HepG2 (cell line): ENCODE measurements at regions not wholly inside any gene's neighbourhood (a gene's known extent, or its start where the extent isn't known, plus 50 kb on each side); places are given as distances from the start of the nearest gene placed in this dataset.

Source experiments
- ETV6 ChIP-seq: sonication (generic); formaldehyde crosslinking; conservative IDR thresholded peaks from 2 replicates; pipeline ENCODE4 v1.4.0; 2020; ENCODE audit warnings: missing genetic modification reagents
- POLR2A ChIP-seq, 2 experiments: IDR thresholded peaks; 2 replicates each; pipeline ENCODE4 v1.6.1; 2011; ENCODE audit warnings: low read depth in 2 of 2, low read length in 2 of 2, mild to moderate bottlenecking in 1 of 2, moderate library complexity in 1 of 2; ENCODE audit not compliant: insufficient read depth in 1 of 2
- RXRA ChIP-seq: sonication (generic); formaldehyde crosslinking; IDR thresholded peaks from 2 replicates; pipeline ENCODE4 v1.5.1; 2020; ENCODE audit warnings: missing genetic modification reagents
- ZNF101 ChIP-seq: sonication (generic); formaldehyde crosslinking; IDR thresholded peaks from 2 replicates; pipeline ENCODE4 v1.4.0; 2020; ENCODE audit warnings: mild to moderate bottlenecking, low read depth, missing genetic modification reagents, borderline replicate concordance
- ZNF432 ChIP-seq: sonication (generic); formaldehyde crosslinking; IDR thresholded peaks from 2 replicates; pipeline ENCODE4 v1.5.0; 2020; ENCODE audit warnings: missing genetic modification reagents, mild to moderate bottlenecking, borderline replicate concordance
- ZNF530 ChIP-seq: sonication (generic); formaldehyde crosslinking; IDR thresholded peaks from 2 replicates; pipeline ENCODE4 v1.5.0; 2020; ENCODE audit warnings: low read depth, mild to moderate bottlenecking, missing genetic modification reagents
- ZNF781 ChIP-seq: sonication (generic); formaldehyde crosslinking; IDR thresholded peaks from 2 replicates; pipeline ENCODE4 v1.5.1; 2020; ENCODE audit warnings: borderline replicate concordance, mild to moderate bottlenecking, missing genetic modification reagents; ENCODE audit errors: not compliant biosample characterization
- TF ChIP-seq, protein P1 (sequence below): sonication (generic); formaldehyde crosslinking; IDR thresholded peaks from 2 replicates; pipeline ENCODE4 v1.5.0; 2020; ENCODE audit warnings: missing genetic modification reagents
- TF ChIP-seq, protein P2 (sequence below): sonication (generic); formaldehyde crosslinking; IDR thresholded peaks from 2 replicates; pipeline ENCODE4 v1.5.0; 2020; ENCODE audit warnings: mild to moderate bottlenecking, missing genetic modification reagents, moderate library complexity
- TF ChIP-seq, protein P3 (sequence below): sonication (generic); formaldehyde crosslinking; IDR thresholded peaks from 2 replicates; pipeline ENCODE4 v1.4.0; 2020; ENCODE audit warnings: low read depth, missing genetic modification reagents

DNA sequence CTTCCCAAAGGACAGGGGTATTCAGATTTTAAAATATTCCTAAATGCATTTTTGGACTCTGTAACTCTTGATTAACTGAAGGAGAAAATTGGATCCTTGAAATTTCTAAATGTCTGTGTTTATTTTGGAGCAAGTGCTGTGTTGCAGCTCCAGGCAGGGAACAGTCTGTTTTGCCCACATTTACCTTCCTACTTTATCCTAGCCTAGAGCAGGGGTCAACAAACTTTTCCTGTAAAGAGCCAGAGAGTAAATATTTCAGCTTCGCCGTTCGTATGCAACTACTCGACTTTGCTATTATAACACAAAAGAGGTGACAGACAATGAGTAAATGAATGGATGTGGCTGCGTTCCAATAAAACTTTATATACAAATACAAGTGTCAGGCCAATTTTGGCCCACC lies 402.2 kb downstream of the GPATCH2 start:
- TF ChIP-seq, protein P1, sequence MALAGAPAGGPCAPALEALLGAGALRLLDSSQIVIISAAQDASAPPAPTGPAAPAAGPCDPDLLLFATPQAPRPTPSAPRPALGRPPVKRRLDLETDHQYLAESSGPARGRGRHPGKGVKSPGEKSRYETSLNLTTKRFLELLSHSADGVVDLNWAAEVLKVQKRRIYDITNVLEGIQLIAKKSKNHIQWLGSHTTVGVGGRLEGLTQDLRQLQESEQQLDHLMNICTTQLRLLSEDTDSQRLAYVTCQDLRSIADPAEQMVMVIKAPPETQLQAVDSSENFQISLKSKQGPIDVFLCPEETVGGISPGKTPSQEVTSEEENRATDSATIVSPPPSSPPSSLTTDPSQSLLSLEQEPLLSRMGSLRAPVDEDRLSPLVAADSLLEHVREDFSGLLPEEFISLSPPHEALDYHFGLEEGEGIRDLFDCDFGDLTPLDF (CRISPR knock-in tag), result no peak
- TF ChIP-seq, protein P2, sequence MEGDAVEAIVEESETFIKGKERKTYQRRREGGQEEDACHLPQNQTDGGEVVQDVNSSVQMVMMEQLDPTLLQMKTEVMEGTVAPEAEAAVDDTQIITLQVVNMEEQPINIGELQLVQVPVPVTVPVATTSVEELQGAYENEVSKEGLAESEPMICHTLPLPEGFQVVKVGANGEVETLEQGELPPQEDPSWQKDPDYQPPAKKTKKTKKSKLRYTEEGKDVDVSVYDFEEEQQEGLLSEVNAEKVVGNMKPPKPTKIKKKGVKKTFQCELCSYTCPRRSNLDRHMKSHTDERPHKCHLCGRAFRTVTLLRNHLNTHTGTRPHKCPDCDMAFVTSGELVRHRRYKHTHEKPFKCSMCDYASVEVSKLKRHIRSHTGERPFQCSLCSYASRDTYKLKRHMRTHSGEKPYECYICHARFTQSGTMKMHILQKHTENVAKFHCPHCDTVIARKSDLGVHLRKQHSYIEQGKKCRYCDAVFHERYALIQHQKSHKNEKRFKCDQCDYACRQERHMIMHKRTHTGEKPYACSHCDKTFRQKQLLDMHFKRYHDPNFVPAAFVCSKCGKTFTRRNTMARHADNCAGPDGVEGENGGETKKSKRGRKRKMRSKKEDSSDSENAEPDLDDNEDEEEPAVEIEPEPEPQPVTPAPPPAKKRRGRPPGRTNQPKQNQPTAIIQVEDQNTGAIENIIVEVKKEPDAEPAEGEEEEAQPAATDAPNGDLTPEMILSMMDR (CRISPR knock-in tag), result no peak
- TF ChIP-seq, protein P3, sequence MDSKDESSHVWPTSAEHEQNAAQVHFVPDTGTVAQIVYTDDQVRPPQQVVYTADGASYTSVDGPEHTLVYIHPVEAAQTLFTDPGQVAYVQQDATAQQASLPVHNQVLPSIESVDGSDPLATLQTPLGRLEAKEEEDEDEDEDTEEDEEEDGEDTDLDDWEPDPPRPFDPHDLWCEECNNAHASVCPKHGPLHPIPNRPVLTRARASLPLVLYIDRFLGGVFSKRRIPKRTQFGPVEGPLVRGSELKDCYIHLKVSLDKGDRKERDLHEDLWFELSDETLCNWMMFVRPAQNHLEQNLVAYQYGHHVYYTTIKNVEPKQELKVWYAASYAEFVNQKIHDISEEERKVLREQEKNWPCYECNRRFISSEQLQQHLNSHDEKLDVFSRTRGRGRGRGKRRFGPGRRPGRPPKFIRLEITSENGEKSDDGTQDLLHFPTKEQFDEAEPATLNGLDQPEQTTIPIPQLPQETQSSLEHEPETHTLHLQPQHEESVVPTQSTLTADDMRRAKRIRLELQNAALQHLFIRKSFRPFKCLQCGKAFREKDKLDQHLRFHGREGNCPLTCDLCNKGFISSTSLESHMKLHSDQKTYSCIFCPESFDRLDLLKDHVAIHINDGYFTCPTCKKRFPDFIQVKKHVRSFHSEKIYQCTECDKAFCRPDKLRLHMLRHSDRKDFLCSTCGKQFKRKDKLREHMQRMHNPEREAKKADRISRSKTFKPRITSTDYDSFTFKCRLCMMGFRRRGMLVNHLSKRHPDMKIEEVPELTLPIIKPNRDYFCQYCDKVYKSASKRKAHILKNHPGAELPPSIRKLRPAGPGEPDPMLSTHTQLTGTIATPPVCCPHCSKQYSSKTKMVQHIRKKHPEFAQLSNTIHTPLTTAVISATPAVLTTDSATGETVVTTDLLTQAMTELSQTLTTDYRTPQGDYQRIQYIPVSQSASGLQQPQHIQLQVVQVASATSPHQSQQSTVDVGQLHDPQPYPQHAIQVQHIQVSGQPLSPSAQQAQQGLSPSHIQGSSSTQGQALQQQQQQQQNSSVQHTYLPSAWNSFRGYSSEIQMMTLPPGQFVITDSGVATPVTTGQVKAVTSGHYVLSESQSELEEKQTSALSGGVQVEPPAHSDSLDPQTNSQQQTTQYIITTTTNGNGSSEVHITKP (CRISPR knock-in tag), result no peak
- TF ChIP-seq ZNF530 (CRISPR knock-in tag) (no peak), ZNF101 (CRISPR knock-in tag) (no peak), RXRA (no peak), POLR2A (IDR thresholded peaks at IDR 0.05; ENCODE audit: insufficient read depth in 1 of 2, low read depth in 2 of 2, low read length in 2 of 2) (no peak), ZNF781 (no peak), ETV6 (no peak), ZNF432 (no peak)
